Stimulated activated CD8-positive, alpha-beta memory T cell treated with anti-CD3 and anti-CD28 coated beads, Interleukin-4, amount 100 ng/mL, for 48 hours (primary cell): ENCODE measurements at regions not wholly inside any gene's neighbourhood (a gene's known extent, or its start where the extent isn't known, plus 50 kb on each side); places are given as distances from the start of the nearest gene placed in this dataset.
"Not testable (repeated sequence)": the region's sequence is repeated elsewhere in the genome, so short reads cannot be mapped to it uniquely, and the experiment has no call there.

ENCODE experiments used
- DNase-seq: peaks from one replicate; pipeline ENCODE4 v3.0.0-alpha.2; 2020

DNA sequence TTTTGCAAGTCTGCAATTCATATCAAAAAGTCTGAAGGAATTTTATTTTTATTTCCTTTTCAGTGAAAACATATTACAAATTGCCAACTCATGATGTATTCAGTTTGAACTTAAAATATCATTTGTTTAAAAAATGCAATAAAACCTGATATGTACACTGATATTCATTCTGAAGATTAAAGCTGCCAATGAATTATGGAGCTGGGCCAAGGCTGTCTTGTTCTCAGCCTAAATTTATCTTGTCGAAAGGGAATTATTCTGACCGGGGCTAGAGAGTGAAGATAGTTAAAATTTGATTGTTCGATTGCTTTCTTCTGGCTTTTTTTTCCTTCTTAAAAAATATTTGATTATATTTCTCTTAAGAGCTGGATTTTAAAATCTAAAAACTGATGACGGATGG is 54.0 kb upstream of the RBFOX1 start:
- no peak for DNase-seq

DNA sequence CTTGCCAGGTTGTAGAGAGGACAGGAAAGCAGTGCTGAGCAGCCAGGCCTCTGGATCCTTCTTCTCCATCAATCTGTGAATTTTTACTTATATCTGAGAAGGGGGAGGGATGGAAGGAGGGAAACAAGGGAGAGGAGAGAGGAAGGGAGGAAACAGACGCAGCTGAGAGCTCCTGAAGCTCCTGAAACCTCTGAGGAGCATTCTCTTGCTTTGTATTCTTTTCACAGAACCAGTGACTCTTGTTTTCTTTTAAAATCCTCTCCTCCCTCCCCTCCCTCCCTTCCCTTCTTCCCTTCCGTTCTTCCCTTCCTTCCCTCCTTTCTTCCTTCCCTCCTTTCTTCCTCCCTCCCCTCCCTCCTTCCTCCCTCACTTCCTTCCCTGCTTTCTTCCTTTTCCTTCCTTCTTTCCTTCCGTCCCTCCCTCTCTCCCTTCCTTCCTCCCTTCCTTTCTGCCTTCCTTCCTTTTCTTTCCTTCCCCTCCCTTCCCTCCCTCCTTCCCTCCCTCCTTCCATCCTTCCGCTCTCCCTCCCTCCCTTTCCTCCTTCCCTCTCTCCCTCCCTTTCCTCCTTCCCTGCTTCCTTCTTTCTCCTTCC is 60.0 kb upstream of the RBFOX1 start:
- DNase-seq, result no peak

DNA sequence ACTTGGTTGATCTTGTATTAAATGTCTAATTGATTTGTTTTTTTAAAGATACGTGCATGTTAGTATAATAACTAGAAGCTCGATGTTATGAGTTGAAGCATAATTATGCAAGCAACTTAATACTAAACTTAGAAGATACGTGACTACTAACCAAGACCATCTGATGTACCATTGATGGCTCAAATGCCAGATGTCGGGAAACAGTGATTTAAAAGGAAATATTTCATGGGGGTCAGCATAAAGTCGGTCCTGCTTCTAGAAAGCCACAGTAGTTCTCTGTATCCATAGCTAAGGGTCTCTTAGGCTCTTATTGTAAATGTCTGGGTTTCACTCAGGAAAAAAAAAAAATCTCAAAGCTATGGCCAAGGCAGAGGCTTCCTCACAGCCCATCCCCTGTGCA is 61.2 kb upstream of the RBFOX1 start:
- no peak for DNase-seq

DNA sequence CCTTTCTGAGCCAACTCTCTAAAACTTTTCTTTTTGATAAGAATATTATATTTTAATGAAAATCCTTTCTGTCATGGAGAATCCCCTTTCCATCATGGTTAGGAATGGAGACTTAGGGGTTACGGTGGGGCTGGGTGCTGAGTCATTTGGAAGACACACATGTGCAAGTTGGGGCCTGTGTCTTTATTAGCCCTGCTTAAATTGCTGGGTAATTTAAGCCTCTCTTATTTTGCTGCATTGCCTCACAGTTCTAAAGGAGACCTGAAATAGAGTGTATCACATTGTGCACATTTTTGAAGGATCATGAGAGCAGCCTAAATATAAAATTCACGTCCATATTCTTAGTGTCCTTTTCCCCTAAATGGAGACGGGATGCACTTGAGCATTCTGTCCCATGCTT is 61.8 kb upstream of the RBFOX1 start:
- DNase-seq, result no peak

DNA sequence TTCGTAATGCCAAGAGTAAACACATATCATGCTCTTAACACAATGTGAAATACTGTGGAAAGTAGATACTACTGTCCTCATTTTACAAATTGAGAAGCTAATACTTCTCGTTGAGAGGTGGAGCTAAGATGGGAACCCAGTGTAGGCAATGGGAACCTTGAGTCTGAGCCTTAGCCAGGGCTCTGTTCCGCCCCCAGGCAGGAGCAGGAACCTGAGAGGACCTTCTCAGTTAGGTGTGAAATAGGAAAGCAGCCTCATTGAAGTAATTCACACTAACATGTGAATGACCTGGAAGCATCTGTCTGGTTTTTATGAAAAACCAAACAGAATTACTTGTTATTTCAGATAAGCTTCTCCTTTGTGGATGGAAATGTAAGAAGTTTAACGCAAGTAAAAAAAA is 62.6 kb upstream of the RBFOX1 start:
- no peak for DNase-seq

DNA sequence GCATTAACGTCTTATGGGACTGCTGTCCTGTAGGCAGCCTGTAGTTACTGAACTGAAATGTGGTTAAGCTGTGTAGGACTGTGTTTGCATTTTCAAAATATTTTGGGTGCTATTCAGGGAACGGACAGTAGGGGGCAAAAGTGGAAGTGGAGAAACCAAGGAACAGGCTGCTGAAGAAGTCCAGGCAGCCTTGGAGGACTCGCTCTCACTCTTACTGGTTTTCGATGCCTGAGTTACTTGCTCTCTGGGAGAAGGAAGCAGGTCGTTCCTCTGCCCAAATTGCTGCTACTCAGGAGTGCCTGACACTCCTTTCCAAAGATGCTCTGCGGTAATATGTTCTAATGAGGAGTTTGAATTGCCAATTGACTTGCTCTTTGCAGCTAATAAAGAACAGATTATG is 64.5 kb upstream of the RBFOX1 start:
- DNase-seq, result no peak

DNA sequence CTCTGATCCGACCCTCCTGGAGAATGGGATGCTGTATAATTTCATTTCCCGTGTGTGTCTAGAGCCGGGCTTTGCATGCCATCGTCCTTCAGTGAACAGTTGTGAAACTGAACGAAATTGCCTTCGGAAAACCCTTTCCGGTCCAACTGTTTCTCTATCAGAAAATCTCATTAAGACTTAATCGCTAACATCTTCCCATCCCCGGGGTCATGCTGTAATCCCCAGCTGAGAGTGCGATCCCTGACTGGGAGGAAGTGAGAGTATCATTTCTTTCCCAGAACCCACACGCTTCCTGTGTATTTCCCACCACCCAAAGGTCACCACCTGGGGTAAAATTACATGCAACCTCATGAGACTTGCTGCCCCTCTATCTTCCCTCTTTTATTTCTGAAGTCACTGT is 75.6 kb upstream of the RBFOX1 start:
- DNase-seq, result no peak

DNA sequence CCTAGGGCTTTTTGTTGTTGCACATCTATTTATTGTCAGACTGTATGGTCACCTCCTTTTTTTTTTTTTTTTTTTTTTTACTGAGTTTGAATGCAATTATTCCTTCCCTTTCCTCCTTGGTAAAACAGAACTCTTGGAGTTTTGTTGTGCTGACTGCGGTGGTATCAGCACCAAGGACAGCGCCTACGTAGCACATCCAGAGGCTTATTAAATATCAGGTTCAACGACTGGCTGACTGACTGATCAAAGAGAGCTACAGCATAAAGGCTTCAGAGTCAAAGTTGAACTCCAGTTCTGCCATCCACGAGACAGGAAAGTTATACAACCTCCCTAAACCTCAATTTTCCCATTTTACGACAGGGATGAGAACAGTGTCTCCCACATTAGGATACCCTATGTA is 86.1 kb upstream of the RBFOX1 start:
- no peak for DNase-seq

DNA sequence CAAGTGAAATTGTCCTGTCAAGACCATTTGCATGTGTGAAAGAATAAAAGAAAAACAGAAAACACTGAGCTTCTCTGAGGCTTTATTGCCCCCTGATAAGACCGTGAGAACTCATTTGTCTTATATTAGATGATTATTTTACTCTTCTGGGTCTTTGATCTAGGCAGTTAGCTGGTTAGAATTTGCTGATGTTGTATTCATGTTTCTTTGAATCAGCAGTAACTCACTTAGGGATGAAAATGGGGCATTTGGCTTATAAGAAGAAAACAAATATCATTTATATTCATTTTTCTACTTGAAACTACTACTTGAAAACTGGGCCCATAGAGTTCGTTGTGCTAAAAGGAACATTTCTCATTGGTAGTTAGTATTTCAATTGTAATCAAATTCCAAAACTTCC is 93.1 kb upstream of the RBFOX1 start:
- no peak for DNase-seq

DNA sequence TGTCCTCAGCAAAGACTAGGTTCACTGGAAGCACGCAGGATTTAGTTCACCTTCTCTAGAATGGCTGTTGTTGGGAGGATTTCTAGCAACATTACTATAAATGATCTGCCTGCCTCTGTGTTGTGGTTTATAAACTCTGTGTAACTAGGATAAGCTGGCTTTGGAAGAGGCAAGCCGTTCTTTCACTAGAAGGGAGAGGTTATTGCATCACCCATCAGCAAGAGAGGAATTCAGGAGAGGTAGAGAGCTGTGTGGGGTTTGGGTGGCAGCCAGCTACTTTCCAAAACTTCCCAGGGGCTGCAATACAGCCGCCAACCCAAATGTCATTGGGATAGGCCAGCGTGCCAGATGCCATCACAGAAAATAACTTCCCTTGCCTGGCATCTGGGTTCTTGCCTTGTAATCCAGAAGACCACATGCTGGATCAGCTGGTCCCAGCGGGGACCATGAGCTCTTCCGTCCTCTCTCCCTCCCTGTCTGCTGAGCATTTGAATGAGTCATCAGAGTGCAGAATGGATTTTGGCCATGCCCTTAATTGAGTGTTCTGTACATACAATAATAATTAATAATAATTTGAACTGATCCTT is 95.7 kb upstream of the RBFOX1 start:
- DNase-seq, result no peak

DNA sequence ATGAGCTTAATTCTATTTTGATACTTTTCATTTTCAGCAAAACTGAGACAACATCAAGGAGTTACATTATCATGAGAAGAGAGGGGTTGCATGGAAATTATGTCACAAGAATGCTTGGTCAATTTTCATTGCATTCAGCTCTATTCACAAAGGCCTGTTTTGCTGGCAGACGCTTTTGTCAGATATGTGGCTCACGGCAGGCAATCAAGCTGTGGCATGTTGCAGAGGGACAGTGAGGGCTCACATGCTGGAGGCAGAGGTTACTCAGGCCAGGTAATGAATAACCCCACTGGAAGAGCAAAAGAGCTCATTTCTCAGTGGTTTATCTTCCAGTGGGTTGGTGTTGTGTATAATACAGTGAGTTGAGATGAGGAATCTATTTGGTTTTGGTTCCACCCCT is 98.7 kb upstream of the RBFOX1 start:
- DNase-seq, result no peak

DNA sequence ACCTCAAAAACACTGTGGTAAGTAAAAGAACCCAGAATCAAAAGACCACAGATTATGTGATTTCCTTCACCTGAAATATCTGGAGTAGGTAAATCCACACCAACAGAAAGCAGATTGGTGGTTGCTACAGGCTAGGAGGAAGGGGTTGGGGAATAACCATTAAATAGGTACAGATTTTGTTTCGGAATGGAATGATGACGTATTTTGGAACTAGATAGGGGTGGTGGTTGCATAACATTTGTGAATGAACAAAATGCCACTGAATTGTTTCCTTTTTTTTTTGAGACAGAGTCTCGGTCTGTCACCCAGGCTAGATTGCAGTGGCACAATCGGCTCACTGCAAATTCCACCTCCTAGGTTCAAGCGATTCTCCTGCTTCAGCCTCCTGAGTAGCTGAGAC is 100.9 kb upstream of the RBFOX1 start:
- DNase-seq, result no peak

DNA sequence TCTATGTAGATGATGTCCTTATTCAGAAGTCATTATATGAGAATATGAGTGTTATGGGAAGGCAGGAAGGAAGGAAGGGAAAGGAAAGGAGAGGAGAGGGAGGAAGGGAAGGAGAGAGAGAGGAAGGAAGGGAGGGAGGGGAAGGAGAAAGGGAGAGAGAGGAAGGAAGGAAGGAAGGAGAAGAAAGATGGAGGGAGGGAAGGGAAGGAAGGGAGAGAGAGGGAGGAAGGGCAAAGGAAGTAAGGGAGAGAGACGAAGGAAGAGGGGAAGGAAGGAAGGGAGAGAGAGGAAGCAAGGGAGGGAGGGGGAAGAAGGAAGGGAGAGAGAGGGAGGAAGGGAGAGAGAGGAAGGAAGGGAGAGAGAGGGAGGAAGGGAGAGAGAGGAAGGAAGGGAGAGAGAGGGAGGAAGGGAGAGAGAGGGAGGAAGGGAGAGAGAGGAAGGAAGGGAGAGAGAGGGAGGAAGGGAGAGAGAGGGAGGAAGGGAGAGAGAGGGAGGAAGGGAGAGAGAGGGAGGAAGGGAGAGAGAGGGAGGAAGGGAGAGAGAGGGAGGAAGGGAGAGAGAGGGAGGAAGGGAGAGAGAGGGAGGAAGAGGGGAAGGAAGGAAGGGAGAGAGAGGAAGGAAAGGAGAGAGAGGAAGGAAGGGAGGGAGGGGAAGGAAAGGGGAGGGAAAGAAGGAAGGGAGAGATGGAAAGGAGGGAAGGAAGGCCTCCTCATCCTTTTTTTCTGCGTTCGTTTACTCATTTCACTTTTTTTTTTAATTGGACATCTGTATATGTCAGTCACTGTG is 103.0 kb upstream of the RBFOX1 start:
- DNase-seq, result not testable (repeated sequence)

DNA sequence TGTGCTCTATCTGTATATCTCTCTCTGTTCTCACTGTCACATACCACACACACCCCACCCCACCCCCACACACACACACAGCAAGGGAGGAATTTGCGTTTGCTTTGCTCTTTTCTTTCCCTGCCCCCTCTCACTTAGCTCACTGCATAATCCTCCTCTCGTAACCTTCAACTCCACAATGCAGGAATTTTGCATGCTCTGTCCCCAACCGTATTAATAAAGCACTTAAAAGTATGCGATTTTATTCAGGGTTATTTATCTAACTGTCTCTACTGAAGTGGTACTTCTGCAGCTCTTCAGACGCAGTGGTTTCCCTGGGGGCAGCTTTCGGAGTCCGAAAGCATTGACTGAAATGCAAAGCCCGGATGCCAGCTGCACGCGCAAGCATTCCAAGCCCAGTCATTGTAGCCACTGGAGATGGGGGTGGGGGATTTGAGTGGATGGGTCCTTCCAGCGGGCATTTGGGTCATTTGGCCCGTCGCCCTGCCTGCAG is 105.4 kb upstream of the RBFOX1 start:
- DNase-seq, result no peak

DNA sequence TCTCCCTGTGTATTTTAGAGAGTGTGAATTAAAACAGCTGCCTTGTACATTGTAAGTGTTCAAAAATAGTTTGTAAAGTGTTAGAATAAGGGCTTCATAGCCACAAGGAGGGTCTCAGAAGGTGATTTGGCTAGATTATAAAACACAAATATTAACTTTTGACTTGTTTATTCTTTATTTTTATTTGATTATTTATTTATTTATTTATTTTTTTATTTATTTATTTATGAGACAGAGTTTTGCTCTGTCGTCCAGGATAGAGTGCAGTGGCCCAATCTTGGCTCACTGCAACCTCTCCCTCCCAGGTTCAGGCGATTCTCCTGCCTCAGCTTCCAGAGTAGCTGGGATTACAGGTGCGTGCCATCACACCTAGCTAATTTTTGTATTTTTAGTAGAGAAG is 111.5 kb upstream of the RBFOX1 start:
- no peak for DNase-seq

DNA sequence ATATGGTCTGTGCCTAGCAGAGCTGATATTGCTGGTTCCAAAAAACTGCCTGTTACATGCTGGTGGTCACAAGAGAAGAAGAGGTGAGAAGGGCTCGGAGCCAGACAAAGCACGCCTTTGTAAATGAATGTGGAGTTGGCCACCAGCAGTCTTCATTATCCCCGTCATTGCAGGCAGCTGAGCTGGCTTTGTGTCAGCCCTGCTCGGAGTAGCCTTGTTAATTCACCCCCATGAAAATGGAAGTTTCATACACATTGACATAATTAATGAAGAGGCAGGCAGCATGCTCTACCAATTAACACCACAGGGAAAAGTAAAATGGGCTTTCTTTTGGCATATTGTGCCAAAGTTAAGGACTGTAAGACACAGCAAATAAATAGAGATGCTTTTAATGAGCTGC is 113.7 kb upstream of the RBFOX1 start:
- no peak for DNase-seq

DNA sequence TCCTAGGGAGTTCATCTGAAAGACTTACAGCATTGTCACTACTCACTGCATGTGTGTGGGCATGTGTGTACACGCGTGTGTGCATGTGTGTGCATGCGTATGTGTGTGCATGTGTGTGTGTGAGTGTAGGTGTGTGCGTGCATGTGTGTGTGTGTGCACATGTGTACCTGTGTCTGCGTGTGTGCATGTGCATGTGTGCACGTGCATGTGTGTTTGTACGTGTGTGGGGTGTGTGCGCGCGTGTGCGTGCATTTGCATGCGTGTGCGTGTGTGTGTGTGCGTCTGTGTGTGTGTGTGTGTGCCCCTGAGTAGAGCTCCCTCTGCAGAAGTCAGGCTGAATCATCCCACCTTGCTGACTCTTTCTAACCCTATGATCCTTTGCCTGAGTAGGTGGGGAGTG is 114.8 kb upstream of the RBFOX1 start:
- DNase-seq, result no peak

DNA sequence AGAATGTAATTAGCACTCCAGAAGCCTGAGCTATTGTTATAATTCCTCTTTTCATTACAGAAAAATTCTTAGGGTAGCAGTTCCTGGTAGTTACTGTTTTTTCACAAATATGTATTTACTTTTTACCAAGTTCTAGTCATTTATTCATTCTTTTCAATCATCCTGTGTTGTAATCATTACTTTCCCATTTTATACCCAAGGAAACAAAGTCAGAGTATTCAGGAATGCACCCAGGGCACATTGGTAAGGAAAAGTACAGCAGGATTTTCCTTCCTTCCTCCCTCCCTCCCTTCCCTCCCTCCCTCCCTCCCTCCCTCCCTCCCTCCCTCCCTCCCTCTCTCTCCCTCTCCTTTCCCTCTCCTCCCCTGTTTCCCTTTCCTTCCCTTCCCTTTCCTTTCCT is 115.9 kb upstream of the RBFOX1 start:
- no peak for DNase-seq

DNA sequence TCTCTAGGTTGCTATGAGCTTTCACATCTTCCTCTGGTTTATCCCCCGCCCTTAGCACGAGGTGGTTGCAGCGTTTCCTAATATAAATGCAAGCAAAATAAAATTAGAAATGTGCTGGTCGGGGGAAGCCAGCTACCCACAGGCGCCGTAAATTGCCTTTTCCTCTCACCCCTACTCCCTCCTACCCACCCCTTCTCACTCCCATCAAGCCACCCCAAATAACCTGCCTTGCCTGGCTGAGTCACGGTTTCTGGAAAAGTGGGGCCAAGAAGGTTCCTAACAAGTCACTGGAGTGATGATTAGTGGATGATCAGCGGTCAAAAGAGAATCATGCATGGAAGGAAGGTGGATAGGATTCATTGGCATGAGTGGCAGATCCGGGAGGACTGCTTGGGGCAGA is 120.9 kb upstream of the RBFOX1 start:
- DNase-seq, result no peak

DNA sequence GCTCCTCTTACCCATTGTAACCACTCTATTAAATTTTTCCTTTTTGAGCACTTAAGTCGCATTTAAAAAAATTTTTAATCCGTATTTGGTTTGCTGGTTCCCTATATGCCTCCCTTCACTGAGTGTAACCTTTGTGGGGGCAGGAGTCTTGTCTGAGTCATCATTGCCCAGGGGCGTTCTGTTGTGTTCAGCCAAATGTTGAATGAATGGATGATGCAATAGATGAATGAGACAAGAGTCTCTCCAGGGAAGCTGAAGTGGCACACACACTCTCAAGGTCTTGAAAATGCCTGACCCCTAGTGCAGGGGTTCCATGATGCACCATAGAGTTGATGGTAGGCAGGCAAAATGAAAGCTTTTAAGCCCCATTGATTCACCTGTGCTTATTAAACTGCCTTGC is 123.0 kb upstream of the RBFOX1 start:
- DNase-seq, result no peak

DNA sequence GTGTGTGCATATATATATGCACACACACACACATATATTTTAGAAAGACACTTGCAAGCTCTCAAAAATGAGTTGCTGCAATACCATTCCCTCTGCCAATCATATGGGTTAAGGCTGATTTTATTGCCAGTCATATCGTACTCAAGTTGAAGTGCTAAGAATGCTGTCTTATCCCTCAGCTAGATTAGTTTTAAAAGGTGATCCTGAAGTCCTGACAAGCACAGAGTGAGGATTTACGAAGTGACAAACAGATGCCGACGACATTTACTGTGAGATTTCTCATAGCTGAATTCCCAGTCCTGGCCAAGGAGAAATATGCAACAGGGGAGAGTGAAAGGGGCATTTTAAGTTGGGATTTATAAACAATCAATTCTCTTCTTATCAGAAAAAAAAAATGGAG is 126.2 kb upstream of the RBFOX1 start:
- DNase-seq, result no peak

DNA sequence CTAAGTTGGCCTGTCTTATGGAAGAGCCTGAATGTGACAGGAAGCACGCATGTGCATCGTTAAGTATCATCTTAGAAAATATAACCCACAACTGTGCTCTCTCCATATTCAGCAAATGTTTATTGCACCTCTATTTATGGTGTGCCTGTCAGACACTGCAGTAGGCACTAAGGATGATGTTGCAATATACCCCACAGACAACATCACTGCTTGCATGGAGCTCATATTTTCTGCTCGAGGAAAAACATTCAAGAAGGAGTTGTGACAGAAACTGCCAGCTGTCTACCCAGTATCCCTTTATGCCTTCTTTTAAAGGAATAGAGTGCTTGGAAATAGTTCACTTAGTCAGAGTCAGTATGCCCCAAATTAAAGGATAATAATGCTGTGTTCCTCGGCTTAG is 132.3 kb upstream of the RBFOX1 start:
- no peak for DNase-seq

DNA sequence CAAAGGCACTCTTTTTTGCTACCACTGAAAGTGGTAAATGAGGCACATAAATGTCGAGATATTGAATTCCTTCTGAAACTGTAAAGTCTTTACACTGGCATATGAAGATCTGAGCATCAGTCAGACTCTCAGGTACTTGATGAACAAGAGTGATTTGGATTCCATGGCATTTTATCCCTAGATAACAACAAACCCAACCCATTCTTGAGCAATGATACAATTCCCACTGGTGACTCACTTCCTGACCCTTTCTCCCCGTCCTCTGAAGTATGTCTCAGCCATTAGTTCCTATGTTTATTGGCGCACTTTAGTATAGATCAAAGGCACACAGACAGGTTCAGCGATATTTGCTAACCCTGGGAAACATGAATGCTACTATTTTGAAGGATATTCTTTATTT is 147.0 kb upstream of the RBFOX1 start:
- DNase-seq, result no peak

DNA sequence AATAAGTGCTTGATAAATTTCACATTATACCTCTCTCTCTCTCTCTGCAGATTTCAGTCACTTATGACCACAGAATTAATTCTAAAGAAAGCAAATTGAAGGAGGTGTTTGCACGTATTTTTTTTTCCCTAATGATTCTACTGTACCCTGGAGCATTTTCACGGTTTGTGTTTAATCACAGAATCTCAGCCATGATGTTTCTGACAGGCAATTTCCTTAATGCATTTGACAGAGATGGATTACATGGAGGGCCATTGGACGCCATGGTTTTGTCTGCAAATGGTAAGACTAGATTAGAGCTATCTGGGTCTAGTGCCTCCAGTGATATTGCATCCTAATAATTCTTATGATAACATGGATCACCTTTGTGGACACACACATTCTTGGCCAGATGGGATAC is 147.5 kb upstream of the RBFOX1 start:
- no peak for DNase-seq

DNA sequence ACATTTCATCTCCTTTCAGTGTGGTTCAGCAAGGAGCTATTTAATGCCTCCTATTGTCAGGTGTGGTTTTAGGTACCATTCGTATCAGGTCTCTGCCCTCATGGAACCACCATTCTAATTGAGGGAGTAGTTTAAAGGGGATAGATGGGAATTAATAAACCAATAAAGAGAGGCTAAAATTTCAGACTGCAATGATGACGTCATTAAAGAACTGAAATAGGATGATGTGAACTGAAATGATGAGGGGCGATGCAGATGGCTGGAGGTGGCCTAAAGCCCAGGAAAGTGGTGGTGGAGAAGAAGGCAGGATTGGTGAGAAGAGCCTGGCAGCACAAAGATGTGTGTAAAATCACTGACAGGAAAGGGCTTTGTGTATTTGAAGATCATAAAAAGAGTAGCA is 148.9 kb upstream of the RBFOX1 start:
- DNase-seq, result no peak
